Fibroblast of the aortic adventitia (primary cell): ENCODE measurements at regions not wholly inside any gene's neighbourhood (a gene's known extent, or its start where the extent isn't known, plus 50 kb on each side); places are given as distances from the start of the nearest gene placed in this dataset.

Source experiments
- DNase-seq: peaks from one replicate; pipeline ENCODE4 v3.0.0-alpha.2; 2010; ENCODE audit warnings: low read depth
- H3K4me3 ChIP-seq: 2 replicates; pipeline ENCODE4 v1.5.1; 2011; ENCODE audit warnings: low read depth, mild to moderate bottlenecking, control low read depth, low read length, moderate library complexity
- CTCF ChIP-seq: IDR thresholded peaks from 2 replicates; pipeline ENCODE4 v1.5.1; 2011; ENCODE audit warnings: mild to moderate bottlenecking, low read length, control low read depth, inconsistent platforms; ENCODE audit not compliant: insufficient read depth

GRCh38 chr7:116329686-116330503, 119.6 kb downstream of the TES start:
- peak; percentile 17 for DNase-seq
- H3K4me3 ChIP-seq, result no peak overlapping the region
- TF ChIP-seq CTCF, result no peak

- H3K4me3 ChIP-seq, result no peak overlapping the region
- no peak for TF ChIP-seq CTCF
- peak; percentile 96 for DNase-seq
Measured at GRCh38 chr7:116331020-116331419, 120.7 kb downstream of the TES start.

GRCh38 chr7:116332766-116333165, 122.4 kb downstream of the TES start:
- no peak for TF ChIP-seq CTCF
- H3K4me3 ChIP-seq, result no peak overlapping the region
- no peak for DNase-seq

DNA sequence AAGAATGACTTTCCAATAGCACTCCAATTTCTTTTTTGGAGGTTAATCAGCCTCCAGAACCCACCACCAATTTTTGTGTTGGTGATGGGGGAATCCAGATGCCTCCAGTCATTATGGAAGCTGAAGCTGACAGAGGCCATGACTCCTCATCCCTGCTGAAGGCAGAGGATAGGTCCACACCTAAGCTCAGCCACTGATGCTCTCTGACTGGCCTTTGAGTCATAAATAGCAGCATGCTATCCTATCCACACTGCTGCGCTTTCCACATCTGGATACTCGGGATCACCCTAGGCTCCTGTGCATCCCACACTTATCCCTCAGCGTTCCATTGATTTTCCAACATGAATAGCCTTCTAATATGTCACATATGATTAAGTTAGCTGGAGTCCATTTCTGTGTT, 124.2 kb downstream of the TES start:
- no peak overlapping the region for H3K4me3 ChIP-seq
- DNase-seq, result no peak
- TF ChIP-seq CTCF, result no peak

- TF ChIP-seq CTCF, result no peak
- no peak for DNase-seq
- H3K4me3 ChIP-seq, result no peak overlapping the region
Measured at GRCh38 chr7:116337018-116337417, 126.7 kb downstream of the TES start.

DNA sequence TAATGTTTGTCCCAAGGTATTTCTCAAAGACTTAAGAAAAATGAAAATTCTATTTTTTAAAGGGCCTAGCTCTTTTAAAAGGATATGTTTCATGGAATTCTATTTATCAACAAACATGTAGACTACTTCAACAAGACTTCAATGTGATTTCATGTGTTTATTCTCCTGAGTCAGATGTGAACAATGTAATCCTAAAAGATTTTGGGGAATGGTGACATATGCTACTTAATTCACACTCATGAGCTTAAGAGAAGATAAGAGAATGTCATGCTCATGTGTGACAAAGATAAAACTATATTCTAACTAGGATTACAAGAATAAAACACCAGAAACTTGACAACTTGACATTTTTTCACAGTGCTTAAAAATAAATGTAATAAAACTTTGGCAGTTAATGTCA, 127.5 kb downstream of the TES start:
- no peak overlapping the region for H3K4me3 ChIP-seq
- no peak for TF ChIP-seq CTCF
- DNase-seq, result no peak

DNA sequence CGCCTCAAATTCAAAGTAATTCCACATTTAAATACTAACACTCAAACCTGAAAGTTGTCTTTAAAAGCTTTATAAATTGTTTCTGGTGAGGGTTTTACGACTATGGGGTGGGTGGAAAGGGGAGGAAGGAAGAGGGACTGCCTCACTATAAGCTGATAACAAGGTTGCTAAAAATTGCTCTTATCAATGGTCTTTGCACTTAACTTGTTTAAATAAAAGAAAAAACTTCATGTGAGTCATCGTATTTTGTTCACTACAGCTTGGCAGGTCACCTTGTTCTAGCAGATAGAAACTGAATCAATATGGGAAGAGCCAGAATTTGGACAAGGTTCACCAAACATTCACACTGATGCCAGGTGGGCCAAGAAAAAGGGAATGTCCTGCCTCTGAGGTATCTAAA, 129.2 kb downstream of the TES start:
- DNase-seq, result peak; percentile 55
- H3K4me3 ChIP-seq, result no peak overlapping the region

More for the DNA sequence above, 129.2 kb downstream of the TES start:
- no peak for TF ChIP-seq CTCF
